Stomach smooth muscle (tissue), 2 donors: ENCODE measurements at regions not wholly inside any gene's neighbourhood (a gene's known extent, or its start where the extent isn't known, plus 50 kb on each side); places are given as distances from the start of the nearest gene placed in this dataset.

Source experiments
- H3K27ac ChIP-seq: one replicate; pipeline ENCODE4 v1.7.0; 2013; ENCODE audit warnings: mild to moderate bottlenecking, low read length, inconsistent platforms
- H3K27me3 ChIP-seq, 2 donors: one replicate each; pipeline ENCODE4 v1.7.0; 2013; ENCODE audit warnings: low read length in 2 of 2; ENCODE audit not compliant: insufficient read depth in 2 of 2, control insufficient read depth in 1 of 2
- H3K36me3 ChIP-seq, 2 donors: one replicate each; pipeline ENCODE4 v1.7.0; 2013; ENCODE audit warnings: low read length in 2 of 2; ENCODE audit not compliant: control insufficient read depth in 2 of 2, insufficient read depth in 2 of 2
- H3K4me1 ChIP-seq: one replicate; pipeline ENCODE4 v1.7.0; 2013; ENCODE audit warnings: low read length; ENCODE audit not compliant: control insufficient read depth, insufficient read depth
- H3K4me3 ChIP-seq, 2 donors: one replicate each; pipeline ENCODE4 v1.7.0; 2013; ENCODE audit warnings: low read length in 2 of 2
- H3K9ac ChIP-seq, 2 donors: one replicate each; pipeline ENCODE4 v1.7.0; 2013; ENCODE audit warnings: low read length in 2 of 2, mild to moderate bottlenecking in 1 of 2
- H3K9me3 ChIP-seq, 2 donors: one replicate each; pipeline ENCODE4 v1.7.0; 2013; ENCODE audit warnings: low read length in 2 of 2; ENCODE audit not compliant: control insufficient read depth in 2 of 2
- donor health status: healthy.
- donor health status: Pancreatic carcinoma.

- H3K4me3 ChIP-seq, result no peak overlapping the region
- H3K9ac ChIP-seq, result no peak overlapping the region
- H3K27ac ChIP-seq, result no peak overlapping the region
- no peaks in the 10 kb centered on the region for H3K27me3 ChIP-seq
- no peaks in the 10 kb centered on the region for H3K4me1 ChIP-seq
- H3K36me3 ChIP-seq, result no peaks in the 10 kb centered on the region
- no peaks in the 10 kb centered on the region for H3K9me3 ChIP-seq
Measured at GRCh38 chr10:32169556-32169955, 113.3 kb upstream of the KIF5B start.

GRCh38 chr10:32167450-32167849 lies 111.2 kb upstream of the KIF5B start:
- no peak overlapping the region for H3K9ac ChIP-seq
- H3K4me3 ChIP-seq, result no peak overlapping the region
- H3K36me3 ChIP-seq, result no peaks in the 10 kb centered on the region
- H3K27ac ChIP-seq, result no peak overlapping the region
- no peaks in the 10 kb centered on the region for H3K27me3 ChIP-seq
- no peaks in the 10 kb centered on the region for H3K4me1 ChIP-seq
- no peaks in the 10 kb centered on the region for H3K9me3 ChIP-seq

DNA sequence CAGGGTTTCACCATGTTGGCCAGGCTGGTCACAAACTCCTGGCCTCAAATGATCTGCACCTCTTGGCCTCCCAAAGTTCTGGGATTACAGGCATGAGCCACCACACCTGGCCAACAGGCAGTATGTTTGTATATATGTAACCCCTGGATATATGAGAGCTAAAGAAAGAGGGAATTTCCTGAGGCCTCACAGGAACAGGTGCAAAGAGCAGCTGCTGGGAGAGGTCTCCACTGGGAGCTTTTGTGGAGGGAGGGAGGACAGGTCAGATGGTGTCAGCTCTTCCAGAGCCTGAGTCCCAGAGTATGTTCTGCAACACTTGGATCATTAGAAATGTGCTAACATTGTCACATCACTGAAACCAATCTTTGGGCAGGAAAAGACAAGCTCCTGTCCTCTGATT lies 110.1 kb upstream of the KIF5B start:
- Histone ChIP-seq H3K9ac (no peak overlapping the region), H3K27ac (no peak overlapping the region)

GRCh38 chr10:32163762-32164148 lies 107.5 kb upstream of the KIF5B start:
- Histone ChIP-seq H3K4me1 (no peaks in the 10 kb centered on the region), H3K27ac (no peak overlapping the region), H3K27me3 (no peaks in the 10 kb centered on the region), H3K36me3 (no peaks in the 10 kb centered on the region), H3K4me3 (no peak overlapping the region), H3K9me3 (no peaks in the 10 kb centered on the region), H3K9ac (no peak overlapping the region)

More for the DNA sequence above, 110.1 kb upstream of the KIF5B start:
- no peaks in the 10 kb centered on the region for H3K27me3 ChIP-seq
- H3K9me3 ChIP-seq, result no peaks in the 10 kb centered on the region
- no peaks in the 10 kb centered on the region for H3K36me3 ChIP-seq
- H3K4me3 ChIP-seq, result no peak overlapping the region
- H3K4me1 ChIP-seq, result no peaks in the 10 kb centered on the region

- H3K36me3 ChIP-seq, result no peaks in the 10 kb centered on the region
- no peaks in the 10 kb centered on the region for H3K9me3 ChIP-seq
- H3K9ac ChIP-seq, result no peak overlapping the region
Measured at GRCh38 chr10:32163071-32163761, 107.0 kb upstream of the KIF5B start.

GRCh38 chr10:32161586-32161985 lies 105.4 kb upstream of the KIF5B start:
- no peaks in the 10 kb centered on the region for H3K9me3 ChIP-seq
- no peak overlapping the region for H3K4me3 ChIP-seq
- H3K27ac ChIP-seq, result no peak overlapping the region
- H3K27me3 ChIP-seq, result no peaks in the 10 kb centered on the region
- no peaks in the 10 kb centered on the region for H3K36me3 ChIP-seq
- no peak overlapping the region for H3K9ac ChIP-seq
- no peaks in the 10 kb centered on the region for H3K4me1 ChIP-seq

More at GRCh38 chr10:32163071-32163761, 107.0 kb upstream of the KIF5B start:
- Histone ChIP-seq H3K4me3 (no peak overlapping the region), H3K4me1 (no peaks in the 10 kb centered on the region), H3K27me3 (no peaks in the 10 kb centered on the region), H3K27ac (no peak overlapping the region)

DNA sequence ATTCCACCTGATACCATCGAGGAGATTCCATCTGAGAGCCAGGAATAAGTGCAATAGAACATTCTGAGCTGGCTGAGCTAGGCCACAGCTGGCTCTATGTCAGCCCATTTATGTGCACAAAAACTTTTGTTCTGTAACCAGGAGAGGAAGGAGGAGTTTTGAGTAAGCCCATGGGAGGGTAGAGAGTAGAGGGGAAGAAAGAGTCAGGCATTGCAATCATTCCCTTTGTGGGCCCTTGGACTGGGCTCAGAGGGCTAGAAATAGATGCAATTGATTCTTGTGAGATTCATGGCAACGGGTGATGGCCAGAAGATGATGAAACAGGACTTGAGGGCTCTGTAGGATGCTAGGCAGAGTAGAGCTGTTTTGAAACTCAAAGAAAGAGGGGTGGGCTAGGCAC lies 104.6 kb upstream of the KIF5B start:
- Histone ChIP-seq H3K27ac (no peak overlapping the region), H3K9ac (no peak overlapping the region), H3K36me3 (no peaks in the 10 kb centered on the region), H3K4me1 (no peaks in the 10 kb centered on the region), H3K4me3 (no peak overlapping the region), H3K27me3 (no peaks in the 10 kb centered on the region), H3K9me3 (no peaks in the 10 kb centered on the region)

GRCh38 chr10:32159264-32159663 lies 103.0 kb upstream of the KIF5B start:
- no peak overlapping the region for H3K27ac ChIP-seq
- H3K27me3 ChIP-seq, result no peaks in the 10 kb centered on the region
- no peak overlapping the region for H3K9ac ChIP-seq
- H3K4me3 ChIP-seq, result no peak overlapping the region
- H3K4me1 ChIP-seq, result no peaks in the 10 kb centered on the region
- H3K36me3 ChIP-seq, result no peaks in the 10 kb centered on the region
- peaks cover 0 to 6% of the 10 kb centered on the region in 2 donors for H3K9me3 ChIP-seq

DNA sequence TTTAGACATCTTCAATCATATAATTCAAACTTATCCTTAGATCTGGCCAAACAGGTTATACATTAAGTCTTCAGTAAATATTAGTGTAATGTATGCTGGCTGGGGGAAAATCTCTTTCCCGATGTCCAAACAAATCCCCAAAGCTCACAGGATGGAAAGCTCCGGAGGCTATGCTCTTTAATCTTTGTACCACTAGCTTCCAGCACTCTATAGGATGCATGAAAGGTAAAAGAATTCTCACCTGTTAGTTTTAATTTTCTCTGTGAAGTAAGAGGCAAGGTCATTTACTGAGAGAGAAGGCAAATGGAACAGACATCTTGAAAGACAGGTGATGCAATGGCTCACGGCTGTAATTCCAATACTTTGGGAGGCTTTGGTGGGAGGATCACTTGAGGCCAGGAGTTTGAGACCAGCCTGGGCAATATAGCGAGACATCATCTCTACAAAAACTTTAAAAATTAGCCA lies 99.8 kb upstream of the KIF5B start:
- Histone ChIP-seq H3K36me3 (no peaks in the 10 kb centered on the region), H3K9me3 (peaks cover 0 to 6% of the 10 kb centered on the region in 2 donors), H3K27ac (no peak overlapping the region), H3K4me1 (no peaks in the 10 kb centered on the region), H3K27me3 (no peaks in the 10 kb centered on the region), H3K4me3 (no peak overlapping the region), H3K9ac (no peak overlapping the region)

- Histone ChIP-seq H3K9ac (no peak overlapping the region), H3K27me3 (no peaks in the 10 kb centered on the region), H3K9me3 (peaks cover 0 to 6% of the 10 kb centered on the region in 2 donors), H3K4me1 (no peaks in the 10 kb centered on the region), H3K4me3 (no peak overlapping the region), H3K36me3 (no peaks in the 10 kb centered on the region), H3K27ac (no peak overlapping the region)
Measured at GRCh38 chr10:32155075-32155516, 98.9 kb upstream of the KIF5B start.

GRCh38 chr10:32153931-32154330 lies 97.7 kb upstream of the KIF5B start:
- Histone ChIP-seq H3K36me3 (no peaks in the 10 kb centered on the region), H3K9ac (no peak overlapping the region), H3K4me3 (no peak overlapping the region), H3K4me1 (peaks cover 8% of the 10 kb centered on the region), H3K9me3 (peaks cover 0 to 6% of the 10 kb centered on the region in 2 donors), H3K27me3 (no peaks in the 10 kb centered on the region), H3K27ac (no peak overlapping the region)
